GM12891 (cell line): ENCODE measurements at regions not wholly inside any gene's neighbourhood (a gene's known extent, or its start where the extent isn't known, plus 50 kb on each side); places are given as distances from the start of the nearest gene placed in this dataset.

Experiments used
- DNase-seq: peaks from one replicate; pipeline ENCODE4 v3.0.0; 2011; ENCODE audit warnings: low spot score; ENCODE audit not compliant: insufficient read length
- FAIRE-seq: peaks from 2 replicates; lab custom pipeline; 2011; peaks lifted over from hg19 to GRCh38; lab: Jason Lieb, UNC
- PAX5 ChIP-seq: IDR thresholded peaks from 2 replicates; pipeline ENCODE4 v1.6.1; 2011; ENCODE audit warnings: low read length, moderate library complexity, mild to moderate bottlenecking; ENCODE audit not compliant: insufficient read depth, severe bottlenecking
- POLR2A ChIP-seq: IDR thresholded peaks from 2 replicates; pipeline ENCODE4 v1.6.1; 2011; ENCODE audit warnings: low read depth, low read length, control low read depth
- POLR2AphosphoS5 ChIP-seq: IDR thresholded peaks from 2 replicates; pipeline ENCODE4 v1.6.1; 2011; ENCODE audit warnings: low read depth, low read length, control low read depth
- POU2F2 ChIP-seq: IDR thresholded peaks from 2 replicates; pipeline ENCODE4 v1.6.1; 2011; ENCODE audit warnings: low read depth, mild to moderate bottlenecking, control low read depth, low read length, moderate library complexity
- SPI1 ChIP-seq: IDR thresholded peaks from 2 replicates; pipeline ENCODE4 v1.6.1; 2011; ENCODE audit warnings: low read depth, low read length, control low read depth
- TAF1 ChIP-seq: IDR thresholded peaks from 2 replicates; pipeline ENCODE4 v1.6.1; 2011; ENCODE audit warnings: low read depth, low read length, control low read depth

DNA sequence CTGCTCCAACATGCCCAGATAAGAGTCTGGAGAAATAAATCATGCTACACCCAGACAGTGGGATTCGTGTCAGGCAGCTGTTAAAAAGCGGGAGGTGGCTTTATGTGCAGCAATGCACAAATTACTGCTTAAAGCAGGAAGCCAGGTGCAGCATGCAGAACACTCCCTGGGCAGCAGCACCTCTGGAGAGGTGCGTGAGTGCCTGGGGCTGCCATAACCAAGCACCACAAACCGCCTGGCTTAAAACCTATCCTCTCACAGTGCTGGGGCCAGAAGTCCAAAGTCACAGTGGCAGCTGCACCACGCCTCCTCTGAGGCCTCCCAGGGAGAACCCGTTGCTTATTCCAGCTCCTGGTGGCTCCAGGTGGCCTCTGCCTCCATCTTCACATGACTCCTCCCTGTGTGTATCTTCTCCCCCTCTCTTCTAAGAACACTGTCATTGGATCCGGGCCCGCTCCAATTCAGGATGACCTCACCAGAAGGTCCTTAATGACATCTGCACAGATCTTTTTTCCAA, 115.6 kb downstream of the SIK1 start:
- DNase-seq (no peak), FAIRE-seq (no peak)
- TF ChIP-seq PAX5 = no peak
- TF ChIP-seq POLR2A = no peak
- no peak for TF ChIP-seq POLR2AphosphoS5

DNA sequence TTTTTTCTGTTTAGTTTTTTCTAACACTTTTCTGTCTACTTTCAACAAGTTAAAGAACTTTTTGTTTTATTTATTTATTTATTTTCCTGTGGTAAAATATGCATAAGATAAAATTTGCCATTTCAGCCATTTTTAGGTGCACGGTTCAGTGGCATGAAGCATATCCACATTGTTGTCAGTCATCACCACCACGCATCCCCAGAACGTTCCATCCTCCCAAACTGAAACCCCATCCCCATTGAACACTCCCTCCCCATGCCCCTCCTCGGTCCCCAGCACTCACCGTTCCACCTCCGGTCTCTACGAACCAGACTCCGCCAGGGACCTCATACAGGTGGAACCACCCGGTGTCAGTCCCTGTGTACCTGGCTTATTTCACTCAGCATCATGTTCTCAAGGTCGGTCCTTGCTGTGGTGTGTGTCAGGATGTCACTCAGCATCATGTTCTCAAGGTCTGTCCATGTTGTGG, 118.1 kb downstream of the SIK1 start:
- DNase-seq = no peak
- TF ChIP-seq PAX5 = no peak
- TF ChIP-seq TAF1 = no peak
- TF ChIP-seq SPI1 = no peak
- no peak for TF ChIP-seq POU2F2
- no peak for TF ChIP-seq POLR2A
- TF ChIP-seq POLR2AphosphoS5 = no peak
- FAIRE-seq = no peak

DNA sequence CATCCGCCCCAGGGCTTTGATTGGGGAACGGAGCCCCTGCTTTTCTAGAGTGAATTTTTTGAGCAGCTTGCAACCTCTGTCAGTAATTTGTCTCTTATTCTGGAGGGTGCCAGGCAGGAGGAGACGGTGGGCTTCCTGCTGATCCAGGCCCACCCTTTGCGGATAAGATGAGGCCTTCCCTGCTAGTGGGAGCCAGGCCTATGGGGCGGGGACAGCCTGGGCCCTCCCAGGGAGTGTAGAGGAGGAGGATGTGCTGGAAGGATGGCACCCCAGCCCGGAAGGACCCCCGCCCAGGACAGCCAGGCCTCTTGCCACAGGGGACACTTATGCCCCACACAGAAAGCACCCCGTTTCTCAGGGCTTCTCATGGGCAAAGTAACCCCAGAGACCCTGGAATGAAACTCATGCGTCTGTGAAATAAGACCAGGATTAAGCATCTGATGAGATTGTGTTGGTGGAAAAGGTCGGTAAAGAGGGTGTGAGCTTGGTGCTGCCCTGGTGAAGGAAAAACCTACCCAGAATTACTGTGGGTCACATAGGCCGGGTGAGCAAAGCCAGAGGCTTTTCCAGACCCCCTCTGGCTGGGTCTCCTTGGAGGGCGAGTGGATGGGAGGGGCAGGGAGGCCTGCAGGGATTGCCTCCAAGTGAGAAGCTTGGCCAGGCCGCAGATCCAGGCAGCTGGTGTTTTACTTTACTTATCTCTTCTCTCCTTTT, 118.7 kb downstream of the SIK1 start:
- FAIRE-seq = no peak
- DNase-seq = no peak
- TF ChIP-seq TAF1 (no peak), SPI1 (no peak), POLR2A (no peak), PAX5 (no peak), POU2F2 (no peak), POLR2AphosphoS5 (no peak)

DNA sequence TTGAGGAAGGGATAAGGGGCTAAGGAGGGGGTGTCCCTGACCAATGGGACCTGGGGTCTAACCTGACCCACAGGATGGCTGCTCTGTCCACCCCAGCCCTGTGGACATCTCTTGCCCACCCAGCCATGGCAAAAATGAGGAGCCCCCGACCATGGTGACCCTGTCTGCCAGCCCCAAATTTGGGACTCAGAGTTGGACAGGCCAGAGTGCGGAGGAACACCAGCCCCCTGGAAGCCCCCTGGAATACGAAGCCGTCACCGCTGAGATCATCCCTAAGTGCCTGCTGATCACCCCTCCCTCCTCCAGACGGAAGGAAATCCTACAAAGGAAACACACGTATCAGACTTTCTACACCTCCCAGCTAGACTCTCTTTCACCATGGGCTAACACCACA, 119.3 kb downstream of the SIK1 start:
- FAIRE-seq (no peak), DNase-seq (no peak)
- no peak for TF ChIP-seq POU2F2
- no peak for TF ChIP-seq POLR2AphosphoS5
- TF ChIP-seq PAX5 = no peak
- no peak for TF ChIP-seq POLR2A
- TF ChIP-seq SPI1 = no peak
- TF ChIP-seq TAF1 = no peak

DNA sequence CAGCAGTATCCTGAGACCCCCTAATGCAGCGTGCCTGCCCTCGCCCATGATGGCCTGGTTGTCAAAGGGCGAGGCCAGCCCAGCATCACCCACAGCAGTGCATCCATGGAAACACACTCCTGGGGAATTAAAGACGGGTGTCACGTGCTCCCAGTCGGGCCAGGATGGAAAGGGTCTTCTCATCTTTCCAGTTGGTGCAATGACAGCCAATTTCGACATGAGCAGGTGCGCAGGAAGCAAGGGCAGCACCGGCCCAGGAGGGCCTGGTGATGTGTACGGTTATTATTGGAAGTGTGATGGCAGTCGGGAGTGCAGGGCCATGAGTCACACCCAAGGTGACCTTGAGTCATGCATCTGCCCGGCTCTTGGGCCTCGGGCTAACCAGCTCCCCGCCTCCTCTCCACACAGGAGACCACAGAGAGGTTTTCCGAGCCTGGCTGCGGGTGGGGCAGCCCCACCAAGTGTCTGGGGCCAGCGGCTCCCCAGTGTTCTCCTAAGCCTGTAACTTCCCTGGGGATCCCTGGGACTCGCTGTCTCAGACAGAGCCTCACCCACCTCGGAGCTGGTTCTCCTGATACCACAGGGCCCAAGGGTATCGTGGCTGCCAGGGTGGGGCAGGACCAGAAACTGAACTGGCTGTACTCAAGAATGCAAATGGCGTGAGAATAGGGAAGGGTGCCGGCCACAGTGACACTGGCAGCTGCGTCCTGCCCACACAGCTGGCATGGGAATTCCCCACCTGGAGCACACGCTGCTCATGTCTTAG, 119.8 kb downstream of the SIK1 start:
- DNase-seq (no peak), FAIRE-seq (peak; percentile 51)
- TF ChIP-seq POU2F2 = no peak
- TF ChIP-seq PAX5 = no peak
- no peak for TF ChIP-seq POLR2AphosphoS5
- no peak for TF ChIP-seq POLR2A
- TF ChIP-seq TAF1 = no peak
- TF ChIP-seq SPI1 = no peak

DNA sequence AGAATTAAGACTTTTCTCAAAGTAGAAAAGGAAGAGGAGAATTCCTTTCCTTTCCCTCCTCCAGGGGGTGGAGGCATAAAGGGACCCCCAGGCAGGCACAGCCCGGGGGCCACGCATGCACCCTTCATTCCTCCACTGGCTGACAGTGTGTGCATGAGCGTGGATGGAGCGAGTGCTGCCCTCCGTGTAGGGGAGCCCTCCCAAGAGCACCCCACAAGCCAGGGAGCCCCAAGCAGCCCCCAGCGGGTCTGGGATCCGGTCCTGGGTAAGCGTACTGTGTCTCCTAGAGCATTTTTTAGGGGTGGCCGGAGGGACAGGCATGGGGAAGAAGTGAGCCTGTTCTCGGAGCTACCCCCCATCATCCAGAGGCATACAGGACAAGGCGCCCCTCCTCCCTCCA, 120.5 kb downstream of the SIK1 start:
- DNase-seq = no peak
- TF ChIP-seq PAX5 = no peak
- no peak for TF ChIP-seq SPI1
- no peak for TF ChIP-seq POLR2A
- no peak for TF ChIP-seq POLR2AphosphoS5
- no peak for TF ChIP-seq POU2F2
- FAIRE-seq = no peak

DNA sequence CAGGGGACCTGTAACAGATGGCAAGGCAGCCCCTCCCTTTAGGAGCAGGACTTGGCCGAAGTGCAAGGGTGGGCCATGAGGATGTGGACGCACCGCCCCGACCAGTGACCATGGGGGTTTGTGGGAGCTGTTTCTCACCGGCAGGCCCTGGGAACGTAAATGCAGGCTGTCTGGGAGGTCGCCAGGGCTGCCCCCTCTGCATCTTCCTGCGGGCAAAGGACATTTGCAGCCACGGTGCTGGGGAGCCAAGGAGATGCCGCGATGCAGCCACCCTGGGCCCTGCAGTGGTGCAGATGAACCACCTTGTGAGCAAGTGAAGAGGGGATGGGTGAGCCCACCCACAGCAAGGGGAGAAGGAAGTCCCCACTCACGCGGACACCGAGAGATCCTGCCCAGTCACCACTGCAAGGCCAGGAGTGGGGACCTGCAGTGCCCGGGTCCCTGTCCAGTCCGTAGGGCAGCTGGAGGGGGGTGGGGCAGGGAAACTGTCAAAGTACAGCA, 121.1 kb downstream of the SIK1 start:
- DNase-seq = no peak
- TF ChIP-seq PAX5 (no peak), POLR2AphosphoS5 (no peak), POLR2A (no peak), TAF1 (no peak), SPI1 (no peak), POU2F2 (no peak)
- no peak for FAIRE-seq

DNA sequence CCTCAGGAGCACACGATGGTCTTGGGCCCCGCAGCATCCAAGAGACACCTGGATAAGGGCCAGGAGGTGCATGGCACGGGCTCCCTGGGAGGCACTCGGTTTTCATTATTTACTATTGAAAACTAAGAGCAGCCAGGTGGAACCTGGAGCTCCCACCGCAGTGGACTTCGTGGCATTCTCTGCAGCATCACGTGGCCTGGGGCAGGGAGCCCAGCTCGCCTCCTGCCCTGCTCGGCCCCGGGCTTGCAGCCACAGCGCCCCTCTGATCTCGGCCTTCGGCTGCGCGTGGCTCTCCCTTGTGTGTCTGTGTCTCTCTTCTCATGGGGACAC, 121.6 kb downstream of the SIK1 start:
- TF ChIP-seq POU2F2 (no peak), SPI1 (no peak), TAF1 (no peak), PAX5 (no peak), POLR2A (no peak), POLR2AphosphoS5 (no peak)
- no peak for FAIRE-seq
- DNase-seq = no peak

DNA sequence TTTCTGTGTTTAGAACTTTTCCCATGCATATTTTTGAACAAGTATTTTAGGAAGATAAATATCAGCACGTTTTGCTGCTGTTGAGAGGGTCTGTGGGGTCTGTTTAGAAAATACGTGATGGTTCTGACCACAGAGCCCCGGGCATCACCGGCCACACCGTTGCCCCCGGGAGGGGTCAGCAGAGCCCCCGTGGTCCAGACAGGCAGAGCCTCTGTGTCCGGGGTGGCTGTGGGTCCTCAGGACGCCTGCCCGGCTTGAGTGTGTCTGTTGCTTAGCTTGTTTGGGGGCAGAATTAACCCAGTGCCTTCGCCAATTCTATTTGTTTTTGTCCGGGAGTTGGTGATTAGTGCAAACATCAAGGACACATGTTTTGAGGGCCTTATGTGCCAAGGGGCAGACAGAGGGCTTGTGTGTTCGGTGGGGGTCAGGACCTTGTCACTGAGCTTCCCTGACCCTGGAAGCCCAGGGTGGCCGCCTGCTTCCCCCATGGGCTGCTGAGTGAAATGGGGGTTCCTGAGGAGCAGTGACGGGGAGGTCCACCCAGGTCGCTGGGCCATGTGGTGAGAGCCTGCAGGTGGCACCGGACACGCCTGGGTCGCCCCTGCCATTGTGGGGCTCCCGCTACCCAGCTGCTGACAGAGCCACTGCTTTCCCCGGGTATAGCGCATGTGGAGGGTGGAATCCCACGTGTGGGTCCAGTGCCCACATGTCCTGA, 122.2 kb downstream of the SIK1 start:
- TF ChIP-seq POU2F2 (no peak), POLR2A (no peak), POLR2AphosphoS5 (no peak), TAF1 (no peak), PAX5 (no peak), SPI1 (no peak)
- DNase-seq = no peak
- FAIRE-seq = no peak
